HCT116 (cell line): ENCODE measurements at regions not wholly inside any gene's neighbourhood (a gene's known extent, or its start where the extent isn't known, plus 50 kb on each side); places are given as distances from the start of the nearest gene placed in this dataset.

Experiments used
- ATF3 ChIP-seq: IDR thresholded peaks from 2 replicates; pipeline ENCODE4 v1.6.1; 2012
- CTCF ChIP-seq, 3 experiments: fragments of 200-600 bp in 1 of 3; sonication (generic) in 1 of 3; IDR thresholded peaks in 2 of 3; conservative IDR thresholded peaks in 1 of 3; 2 replicates each; pipeline ENCODE4 v1.5.1; 2012 to 2017; ENCODE audit warnings: low read depth in 2 of 3, low read length in 2 of 3, antibody characterized with exemption in 1 of 3, borderline replicate concordance in 1 of 3, control low read depth in 1 of 3, mild to moderate bottlenecking in 1 of 3, mixed read lengths in 1 of 3, mixed run types in 1 of 3, moderate library complexity in 1 of 3; ENCODE audit not compliant: insufficient read depth in 1 of 3
- JUND ChIP-seq: IDR thresholded peaks from 2 replicates; pipeline ENCODE4 v1.6.1; 2012
- MAX ChIP-seq: IDR thresholded peaks from 2 replicates; pipeline ENCODE4 v1.6.1; 2012
- POLR2A ChIP-seq: IDR thresholded peaks from 2 replicates; pipeline ENCODE4 v1.7.0; 2011; ENCODE audit warnings: borderline replicate concordance; ENCODE audit not compliant: insufficient read depth, insufficient read length; ENCODE audit errors: extremely low read depth
- POLR2AphosphoS5 ChIP-seq: IDR thresholded peaks from 2 replicates; pipeline ENCODE4 v1.6.1; 2011; ENCODE audit warnings: mild to moderate bottlenecking, low read depth, low read length, moderate library complexity
- RAD21 ChIP-seq: IDR thresholded peaks from 2 replicates; pipeline ENCODE4 v1.6.1; 2012; ENCODE audit warnings: low read depth, mild to moderate bottlenecking
- REST ChIP-seq: IDR thresholded peaks from 2 replicates; pipeline ENCODE4 v1.6.1; 2012; ENCODE audit warnings: low read depth
- SIN3A ChIP-seq: IDR thresholded peaks from 2 replicates; pipeline ENCODE4 v1.6.1; 2012; ENCODE audit warnings: low read depth
- SP1 ChIP-seq: IDR thresholded peaks from 2 replicates; pipeline ENCODE4 v1.6.1; 2012; ENCODE audit warnings: low read depth
- SRF ChIP-seq: IDR thresholded peaks from 2 replicates; pipeline ENCODE4 v1.6.1; 2012; ENCODE audit warnings: low read depth

GRCh38 chr1:221327954-221328353, 413.9 kb downstream of the DUSP10 start:
- TF ChIP-seq SP1: no peak
- no peak for TF ChIP-seq CTCF (IDR thresholded peaks at IDR 0.05 in 2 of 3, conservative IDR thresholded peaks at IDR 0.05 in 1 of 3; ENCODE audit: borderline replicate concordance in 1 of 3, insufficient read depth in 1 of 3, low read depth in 2 of 3, low read length in 2 of 3)
- no peak for TF ChIP-seq POLR2A
- TF ChIP-seq POLR2AphosphoS5: no peak
- no peak for TF ChIP-seq JUND
- no peak for TF ChIP-seq ATF3
- no peak for TF ChIP-seq SIN3A
- TF ChIP-seq MAX: no peak
- no peak for TF ChIP-seq REST
- TF ChIP-seq SRF: no peak
- TF ChIP-seq RAD21: no peak
